ENCODE measurements at regions not wholly inside any gene's neighbourhood (a gene's known extent, or its start where the extent isn't known, plus 50 kb on each side); places are given as distances from the start of the nearest gene placed in this dataset.
A peak's percentile ranks its signal among the peaks of the same experiment; 100 is the strongest.
"Not testable (repeated sequence)": the region's sequence is repeated elsewhere in the genome, so short reads cannot be mapped to it uniquely, and the experiment has no call there.

DNA sequence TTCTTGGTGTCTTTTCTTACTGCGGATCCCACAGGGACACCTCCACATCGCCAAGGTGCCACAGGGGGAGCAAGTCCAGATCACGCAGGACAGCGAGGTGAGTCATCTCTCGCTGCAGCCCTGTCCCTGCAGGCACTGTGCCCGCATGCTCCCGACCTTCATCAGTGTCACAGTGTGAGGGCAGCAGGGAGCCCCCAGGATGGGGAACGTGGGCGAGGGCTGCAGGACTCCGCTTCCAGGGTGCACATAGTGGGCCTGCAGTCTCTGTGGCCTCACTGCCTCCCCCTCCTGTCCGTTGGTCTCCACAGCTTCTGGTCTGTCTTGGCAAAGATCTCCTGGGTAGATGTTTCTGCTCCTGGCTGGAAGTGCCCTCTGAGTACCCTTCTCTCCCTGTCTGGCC, 78.0 kb downstream of the NPIPB11 start:
- DNase-seq, result not testable (repeated sequence)

- DNase-seq, result not testable (repeated sequence)
These were observed 78.7 kb downstream of the NPIPB11 start for GRCh38 chr16:29327631-29328408.

DNA sequence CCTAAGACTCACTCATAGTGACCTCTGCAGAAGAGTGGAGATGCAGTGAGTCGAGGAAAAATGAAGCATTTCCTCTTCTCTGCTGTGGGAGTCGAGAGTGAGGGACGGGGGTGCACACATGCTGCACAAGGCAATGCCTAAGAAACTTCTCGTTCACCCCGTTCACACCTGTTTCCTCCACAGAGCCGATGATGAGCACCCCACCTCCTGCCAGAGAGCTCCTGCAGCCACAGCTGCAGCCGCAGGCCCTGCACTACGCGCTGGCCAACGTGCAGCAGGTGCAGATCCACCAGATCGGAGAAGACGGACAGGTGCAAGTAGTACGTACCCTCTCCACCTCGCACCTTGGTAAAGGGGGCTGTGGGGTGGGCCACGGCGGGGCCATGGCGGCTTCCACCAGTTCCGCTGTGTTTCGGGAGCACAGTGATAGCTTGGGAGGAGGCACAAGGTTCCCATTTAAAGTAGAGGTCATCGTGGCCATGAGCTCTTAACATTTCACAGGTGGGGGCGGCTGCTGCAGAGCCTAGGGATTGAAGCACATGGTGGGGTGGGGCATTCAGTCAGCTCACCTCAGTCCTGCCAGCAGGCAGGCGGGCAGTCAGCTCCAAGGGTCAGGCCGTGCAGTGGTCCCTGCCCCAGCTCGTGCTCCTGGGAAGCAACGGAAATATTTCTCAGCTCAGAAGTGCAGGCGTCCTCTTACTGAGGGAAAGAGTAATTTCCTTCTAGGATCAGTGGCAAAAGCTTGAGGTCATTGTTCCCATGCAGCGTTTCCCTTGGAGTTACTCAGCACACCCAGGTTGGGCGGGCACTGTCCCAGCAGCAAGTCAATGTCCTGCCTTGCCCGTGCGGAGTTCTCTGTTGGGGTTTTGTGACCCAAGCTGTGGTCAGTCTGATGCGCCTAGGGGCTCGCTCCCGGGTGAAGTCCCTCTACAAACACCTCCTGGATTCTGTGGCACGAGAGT, 80.1 kb downstream of the NPIPB11 start:
- DNase-seq, result not testable (repeated sequence)

DNA sequence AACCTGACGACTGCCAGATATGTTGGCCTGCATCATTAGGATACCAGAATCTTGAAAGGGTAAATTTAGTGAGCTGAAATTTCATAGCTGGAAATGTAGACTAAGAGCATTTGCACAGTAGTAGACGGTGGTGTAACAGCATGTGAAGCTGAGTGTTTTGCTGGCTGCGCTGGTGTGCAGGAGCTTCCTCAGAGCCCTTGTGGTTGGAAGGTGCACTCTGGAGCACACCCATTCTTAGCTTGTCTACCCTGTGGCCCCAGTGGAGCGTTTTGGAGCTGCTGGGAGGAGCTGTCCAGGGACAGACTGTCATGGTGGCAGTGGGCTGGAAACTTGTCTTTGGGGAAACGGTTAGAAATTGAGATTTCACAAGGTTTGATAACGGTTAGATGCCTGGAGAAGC, 82.8 kb downstream of the NPIPB11 start:
- DNase-seq, result not testable (repeated sequence)

- no peak for DNase-seq
- TF ChIP-seq GATA1 (IDR thresholded peaks at IDR 0.05; ENCODE audit: low read depth, low read length), result no peak
- TF ChIP-seq POLR2A (IDR thresholded peaks at IDR 0.05; ENCODE audit: low read length), result no peak
These were observed 84.9 kb downstream of the NPIPB11 start for GRCh38 chr16:29321585-29321984.

GRCh38 chr16:29321000-29321393, 85.5 kb downstream of the NPIPB11 start:
- DNase-seq, result no peak
- no peak for TF ChIP-seq GATA1 (IDR thresholded peaks at IDR 0.05; ENCODE audit: low read depth, low read length)
- no peak for TF ChIP-seq POLR2A (IDR thresholded peaks at IDR 0.05; ENCODE audit: low read length)

DNA sequence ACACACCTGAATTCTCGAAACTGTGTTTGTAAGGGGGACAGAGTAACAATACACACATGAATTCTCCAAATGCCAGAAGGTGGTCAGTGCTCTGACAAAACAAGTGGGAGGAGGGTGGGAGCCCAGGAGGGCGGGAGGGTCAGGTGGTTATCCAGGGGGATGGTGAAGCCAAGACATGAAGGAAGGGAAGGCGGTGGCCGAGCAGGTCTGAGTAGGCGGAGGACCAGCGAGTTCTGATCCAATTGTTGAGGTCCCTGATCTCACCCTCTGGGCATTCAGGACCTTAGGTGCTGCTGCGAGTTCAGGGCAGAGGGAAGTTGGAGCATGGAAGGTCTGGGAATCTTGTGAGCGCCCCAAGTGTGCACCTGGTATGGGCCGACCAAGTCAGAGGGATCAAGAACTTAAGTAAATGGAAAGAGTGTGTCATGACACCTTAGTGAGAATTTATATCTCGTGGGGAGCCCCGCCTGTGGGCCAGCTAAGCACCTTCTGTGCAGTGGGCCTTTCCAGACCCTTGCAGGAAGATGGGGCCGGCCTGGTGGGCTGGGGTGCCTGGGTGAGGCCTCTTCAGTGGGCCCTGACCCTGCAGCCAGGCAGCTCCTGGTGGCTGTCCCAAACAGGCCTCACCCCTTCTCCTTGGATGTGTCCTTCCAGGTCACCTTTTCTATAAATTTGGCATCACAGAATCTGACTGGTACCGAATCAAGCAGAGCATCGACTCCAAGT, 86.1 kb downstream of the NPIPB11 start:
- TF ChIP-seq POLR2A (IDR thresholded peaks at IDR 0.05; ENCODE audit: low read length), result no peak
- TF ChIP-seq GATA1 (IDR thresholded peaks at IDR 0.05; ENCODE audit: low read depth, low read length), result no peak
- DNase-seq, result no peak

DNA sequence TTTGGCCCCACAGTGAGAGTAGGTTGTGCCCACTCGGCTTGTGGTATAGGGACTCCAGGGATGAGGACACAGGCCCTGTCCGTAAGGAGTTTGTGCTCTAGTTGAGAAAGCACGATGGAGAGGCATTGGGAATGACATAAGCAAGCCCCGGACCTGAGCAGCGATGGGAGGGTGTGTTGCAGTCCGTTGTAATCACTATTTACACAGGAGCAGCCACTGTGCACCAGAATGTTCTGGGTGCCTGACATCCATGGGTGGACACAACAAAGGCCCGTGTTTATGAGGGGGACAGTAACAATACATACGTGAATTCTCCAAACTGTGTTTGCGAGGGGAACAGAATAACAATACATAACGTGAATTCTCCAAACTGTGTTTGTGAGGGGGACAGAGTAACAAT, 86.8 kb downstream of the NPIPB11 start:
- no peak for TF ChIP-seq GATA1 (IDR thresholded peaks at IDR 0.05; ENCODE audit: low read depth, low read length)
- no peak for TF ChIP-seq POLR2A (IDR thresholded peaks at IDR 0.05; ENCODE audit: low read length)
- no peak for DNase-seq

- DNase-seq, result not testable (repeated sequence)
These were observed 87.9 kb downstream of the NPIPB11 start for GRCh38 chr16:29318561-29318968.

- TF ChIP-seq GATA1 (IDR thresholded peaks at IDR 0.05; ENCODE audit: low read depth, low read length) (no peak), POLR2A (IDR thresholded peaks at IDR 0.05; ENCODE audit: low read length) (no peak)
- no peak for DNase-seq
These were observed 88.5 kb downstream of the NPIPB11 start for GRCh38 chr16:29318037-29318436.

DNA sequence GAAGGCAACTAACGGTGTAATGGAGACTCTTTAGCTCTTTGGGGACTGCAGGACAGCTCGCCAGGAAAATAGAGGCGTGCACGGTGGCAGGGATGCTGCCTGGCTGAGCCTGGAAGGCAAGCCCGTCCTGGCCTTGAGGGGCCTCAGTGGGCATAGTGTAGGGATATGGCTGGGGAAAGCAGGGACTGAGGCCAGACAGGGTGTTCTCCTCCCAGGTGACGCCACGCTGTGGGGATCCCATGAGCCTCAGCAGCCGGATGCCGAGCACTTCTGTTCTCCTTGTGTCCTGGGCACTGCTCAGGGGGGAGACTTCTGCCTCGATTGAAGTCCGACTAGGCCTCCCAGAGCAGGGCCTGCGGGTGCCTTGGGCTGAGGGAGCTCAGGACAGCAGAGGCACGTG, 89.2 kb downstream of the NPIPB11 start:
- TF ChIP-seq GATA1 (IDR thresholded peaks at IDR 0.05; ENCODE audit: low read depth, low read length) (no peak), POLR2A (IDR thresholded peaks at IDR 0.05; ENCODE audit: low read length) (no peak)

DNA sequence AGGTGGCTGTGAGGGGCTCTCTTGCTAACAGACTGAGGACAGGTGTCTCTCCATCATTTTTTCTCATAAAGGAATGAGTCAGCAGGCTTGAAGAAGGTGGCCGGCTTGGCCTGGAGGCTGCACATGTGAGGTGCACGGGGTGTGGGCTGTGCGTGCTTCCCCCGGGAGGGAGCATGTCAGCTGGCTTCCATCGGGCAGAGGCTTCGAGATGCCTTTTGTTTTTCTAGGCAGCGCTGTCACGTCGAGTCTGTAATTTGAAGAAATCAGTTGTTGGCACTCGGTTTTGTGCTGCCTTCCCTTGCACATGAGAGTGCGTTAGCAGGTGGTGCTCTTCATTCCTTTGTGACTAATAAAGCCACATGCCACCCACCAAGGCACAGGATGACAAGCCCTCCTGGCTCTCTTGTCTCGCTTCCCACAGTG, 89.7 kb downstream of the NPIPB11 start:
- no peak for TF ChIP-seq POLR2A (IDR thresholded peaks at IDR 0.05; ENCODE audit: low read length)
- DNase-seq, result no peak

More for the DNA sequence above, 89.2 kb downstream of the NPIPB11 start:
- no peak for DNase-seq

GRCh38 chr16:29315916-29316517, 90.5 kb downstream of the NPIPB11 start:
- DNase-seq, result peak in 1 of 2 experiments; percentile 37
- TF ChIP-seq GATA1 (IDR thresholded peaks at IDR 0.05; ENCODE audit: low read depth, low read length) (no peak), POLR2A (IDR thresholded peaks at IDR 0.05; ENCODE audit: low read length) (no peak)

DNA sequence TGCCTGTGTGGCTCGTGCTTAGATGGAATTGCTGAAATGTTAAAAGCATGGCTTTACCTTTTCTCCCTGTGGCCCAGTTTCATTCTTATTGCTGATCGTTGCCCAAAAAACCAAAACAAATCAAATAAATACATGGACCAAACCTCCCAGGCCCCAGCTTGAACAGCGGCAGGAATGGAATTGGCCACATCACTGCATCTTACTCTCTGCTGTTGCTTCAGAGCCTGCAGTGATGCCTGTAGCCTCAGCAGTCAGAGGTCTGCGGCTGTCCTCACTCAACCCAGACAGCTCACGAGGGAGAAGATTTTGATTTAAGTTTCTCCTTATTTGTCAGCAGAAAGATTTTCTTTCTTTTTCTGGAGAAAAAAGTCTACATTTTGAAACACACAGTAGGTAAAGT, 91.5 kb downstream of the NPIPB11 start:
- TF ChIP-seq GATA1 (IDR thresholded peaks at IDR 0.05; ENCODE audit: low read depth, low read length), result no peak
- TF ChIP-seq POLR2A (IDR thresholded peaks at IDR 0.05; ENCODE audit: low read length), result no peak
- no peak for DNase-seq
